Testis (tissue), 2 donors: ENCODE measurements at regions not wholly inside any gene's neighbourhood (a gene's known extent, or its start where the extent isn't known, plus 50 kb on each side); places are given as distances from the start of the nearest gene placed in this dataset.

Experiments
- DNase-seq: peaks from one replicate; pipeline ENCODE4 v3.0.0-alpha.2; 2019
- H3K27ac ChIP-seq, 2 donors: fragments of 200-600 bp; sonication (generic); one replicate each; pipeline ENCODE4 v1.5.1; 2019
- H3K27me3 ChIP-seq: fragments of 200-600 bp; sonication (generic); one replicate; pipeline ENCODE4 v1.5.1; 2019
- H3K36me3 ChIP-seq: fragments of 200-600 bp; sonication (generic); one replicate; pipeline ENCODE4 v1.5.1; 2017; ENCODE audit warnings: low read depth; ENCODE audit errors: missing control alignments
- H3K4me1 ChIP-seq: fragments of 200-600 bp; sonication (generic); one replicate; pipeline ENCODE4 v1.5.1; 2019
- H3K4me3 ChIP-seq, 2 donors: fragments of 200-600 bp; sonication (generic); one replicate each; pipeline ENCODE4 v1.5.1; 2017 to 2019
- H3K9me3 ChIP-seq: fragments of 200-600 bp; sonication (generic); one replicate; pipeline ENCODE4 v1.5.1; 2017
- CTCF ChIP-seq, 3 experiments: fragments of 450-650 bp in 2 of 3; fragments of 200-600 bp in 1 of 3; sonication (generic) in 1 of 3; IDR thresholded peaks; one replicate each; pipeline ENCODE4 v1.5.1; 2016 to 2019; ENCODE audit warnings: antibody characterized with exemption in 3 of 3, mild to moderate bottlenecking in 2 of 3, moderate library complexity in 1 of 3
- POLR2A ChIP-seq: fragments of 450-650 bp; IDR thresholded peaks from one replicate; pipeline ENCODE4 v1.6.1; 2017; ENCODE audit warnings: antibody characterized with exemption, mild to moderate bottlenecking, moderate library complexity
- WGBS, 2 donors: methylation state at CpG; one replicate each; pipeline ENCODE4 v1.1.5; 2018; 5-methylcytosine and 5-hydroxymethylcytosine counted together
- intact Hi-C: fragments of 100-400 bp; cut with DNase I; formaldehyde crosslinking; loops from one replicate; pipeline ENCODE4 v1.15.1; 2023; ENCODE audit warnings: low total_unique reads

- H3K9me3 ChIP-seq: no peaks in the 10 kb centered on the region
- WGBS, 2 donors: 69 to 83% methylated on average over 1 of the region's 1 CpG
- no peaks in the 10 kb centered on the region for H3K4me1 ChIP-seq
- TF ChIP-seq CTCF (IDR thresholded peaks at IDR 0.05): no peak
- no peak for TF ChIP-seq POLR2A
- no peak overlapping the region for H3K4me3 ChIP-seq
- H3K27me3 ChIP-seq: no peaks in the 10 kb centered on the region
- no peaks in the 10 kb centered on the region for H3K36me3 ChIP-seq
- no peak for DNase-seq
- H3K27ac ChIP-seq: no peak overlapping the region
- intact Hi-C loops: no loop called here
Observed at GRCh38 chr1:188371295-188371806, 1542.6 kb downstream of the PLA2G4A start.

- intact Hi-C loops: no loop called here
- Histone ChIP-seq H3K4me1 (no peaks in the 10 kb centered on the region), H3K27me3 (no peaks in the 10 kb centered on the region), H3K4me3 (no peak overlapping the region), H3K36me3 (no peaks in the 10 kb centered on the region), H3K27ac (no peak overlapping the region), H3K9me3 (no peaks in the 10 kb centered on the region)
- TF ChIP-seq POLR2A: no peak
- no peak for TF ChIP-seq CTCF (IDR thresholded peaks at IDR 0.05)
- no peak for DNase-seq
- whole genome bisulfite sequencing, 2 donors: 87 to 92% methylated on average over 2 of the region's 2 CpGs
Observed at GRCh38 chr1:188372821-188373220, 1544.1 kb downstream of the PLA2G4A start.

- Histone ChIP-seq H3K9me3 (no peaks in the 10 kb centered on the region), H3K27ac (no peak overlapping the region), H3K27me3 (no peaks in the 10 kb centered on the region), H3K4me1 (no peaks in the 10 kb centered on the region), H3K36me3 (no peaks in the 10 kb centered on the region), H3K4me3 (no peak overlapping the region)
- DNase-seq: no peak
- 78 to 82% methylated on average over 2 of the region's 2 CpGs for WGBS, 2 donors
- TF ChIP-seq POLR2A: no peak
- TF ChIP-seq CTCF (IDR thresholded peaks at IDR 0.05): no peak
- intact Hi-C loops: no loop called here
Observed at GRCh38 chr1:188382851-188383250, 1554.1 kb downstream of the PLA2G4A start.

- Histone ChIP-seq H3K4me1 (no peaks in the 10 kb centered on the region), H3K36me3 (no peaks in the 10 kb centered on the region), H3K4me3 (no peak overlapping the region), H3K27ac (no peak overlapping the region), H3K27me3 (no peaks in the 10 kb centered on the region), H3K9me3 (no peaks in the 10 kb centered on the region)
- 43 to 69% methylated on average over 5 of the region's 5 CpGs for WGBS, 2 donors
- intact Hi-C loops: no loop called here
- TF ChIP-seq CTCF (IDR thresholded peaks at IDR 0.05) (no peak), POLR2A (no peak)
- DNase-seq: peak; percentile 52
Observed at GRCh38 chr1:188386161-188386560, 1557.4 kb downstream of the PLA2G4A start.

- H3K36me3 ChIP-seq: no peaks in the 10 kb centered on the region
- H3K27ac ChIP-seq: no peak overlapping the region
- no peak overlapping the region for H3K4me3 ChIP-seq
- H3K4me1 ChIP-seq: no peaks in the 10 kb centered on the region
- TF ChIP-seq POLR2A: no peak
- TF ChIP-seq CTCF (IDR thresholded peaks at IDR 0.05): no peak
- intact Hi-C loops: no loop called here
- H3K9me3 ChIP-seq: no peaks in the 10 kb centered on the region
- no peak for DNase-seq
- H3K27me3 ChIP-seq: no peaks in the 10 kb centered on the region
- WGBS, 2 donors: 78 to 79% methylated on average over 3 of the region's 3 CpGs
Observed at GRCh38 chr1:188386666-188387065, 1557.9 kb downstream of the PLA2G4A start.
